Activated T-helper 17 cell treated with anti-CD3 and anti-CD28 coated beads, Interleukin-2, amount 50 U/mL, for 72 hours (primary cell): ENCODE measurements at regions not wholly inside any gene's neighbourhood (a gene's known extent, or its start where the extent isn't known, plus 50 kb on each side); places are given as distances from the start of the nearest gene placed in this dataset.

Source experiments
- ATAC-seq: fragments of 150-1000 bp; cut with Tn5 transposase; replicated peaks from 2 replicates; pipeline ENCODE4 v1.10.0; 2021; ENCODE audit warnings: mild to moderate bottlenecking, moderate library complexity
- H3K27ac Mint-ChIP-seq: one replicate; pipeline ENCODE4 v1.8.0; 2022; ENCODE audit warnings: mixed read lengths
- H3K27me3 Mint-ChIP-seq: one replicate; pipeline ENCODE4 v1.8.0; 2022; ENCODE audit warnings: mixed read lengths
- H3K36me3 Mint-ChIP-seq: one replicate; pipeline ENCODE4 v1.8.0; 2022; ENCODE audit warnings: low read depth, mild to moderate bottlenecking, mixed read lengths
- H3K4me1 Mint-ChIP-seq: one replicate; pipeline ENCODE4 v1.8.0; 2022; ENCODE audit warnings: mixed read lengths
- H3K4me3 Mint-ChIP-seq: one replicate; pipeline ENCODE4 v1.8.0; 2022; ENCODE audit warnings: mild to moderate bottlenecking, mixed read lengths
- H3K9me3 Mint-ChIP-seq: one replicate; pipeline ENCODE4 v1.8.0; 2022; ENCODE audit warnings: mixed read lengths

- no peaks in the 10 kb centered on the region for H3K9me3 Mint-ChIP-seq
- no peak for ATAC-seq
- no peaks in the 10 kb centered on the region for H3K4me1 Mint-ChIP-seq
- H3K4me3 Mint-ChIP-seq, result no peak overlapping the region
- H3K27me3 Mint-ChIP-seq, result no peaks in the 10 kb centered on the region
- H3K36me3 Mint-ChIP-seq, result no peaks in the 10 kb centered on the region
- H3K27ac Mint-ChIP-seq, result no peak overlapping the region
These were observed 328.0 kb downstream of the RAPGEF2 start for GRCh38 chr4:159430896-159431295.

- Mint-ChIP-seq H3K27me3 (no peaks in the 10 kb centered on the region), H3K4me1 (no peaks in the 10 kb centered on the region), H3K36me3 (no peaks in the 10 kb centered on the region), H3K9me3 (no peaks in the 10 kb centered on the region), H3K27ac (no peak overlapping the region), H3K4me3 (no peak overlapping the region)
- ATAC-seq, result no peak
These were observed 329.6 kb downstream of the RAPGEF2 start for GRCh38 chr4:159432436-159432835.

GRCh38 chr4:159433337-159433736, 330.5 kb downstream of the RAPGEF2 start:
- Mint-ChIP-seq H3K27me3 (no peaks in the 10 kb centered on the region), H3K36me3 (no peaks in the 10 kb centered on the region), H3K4me3 (no peak overlapping the region), H3K27ac (no peak overlapping the region), H3K9me3 (no peaks in the 10 kb centered on the region), H3K4me1 (no peaks in the 10 kb centered on the region)
- no peak for ATAC-seq

- Mint-ChIP-seq H3K4me3 (no peak overlapping the region), H3K27ac (no peak overlapping the region), H3K4me1 (no peaks in the 10 kb centered on the region), H3K9me3 (no peaks in the 10 kb centered on the region), H3K36me3 (no peaks in the 10 kb centered on the region), H3K27me3 (no peaks in the 10 kb centered on the region)
- no peak for ATAC-seq
These were observed 331.4 kb downstream of the RAPGEF2 start for GRCh38 chr4:159434114-159434870.

GRCh38 chr4:159434871-159435241, 332.0 kb downstream of the RAPGEF2 start:
- ATAC-seq, result no peak
- Mint-ChIP-seq H3K27me3 (no peaks in the 10 kb centered on the region), H3K27ac (no peak overlapping the region), H3K4me3 (no peak overlapping the region), H3K36me3 (no peaks in the 10 kb centered on the region), H3K9me3 (no peaks in the 10 kb centered on the region), H3K4me1 (no peaks in the 10 kb centered on the region)

- ATAC-seq, result no peak
- H3K27ac Mint-ChIP-seq, result no peak overlapping the region
- no peaks in the 10 kb centered on the region for H3K36me3 Mint-ChIP-seq
These were observed 332.7 kb downstream of the RAPGEF2 start for GRCh38 chr4:159435561-159436023.

GRCh38 chr4:159443975-159444374, 341.1 kb downstream of the RAPGEF2 start:
- Mint-ChIP-seq H3K27me3 (peaks cover 20% of the 10 kb centered on the region), H3K9me3 (no peaks in the 10 kb centered on the region), H3K4me1 (no peaks in the 10 kb centered on the region), H3K27ac (no peak overlapping the region), H3K4me3 (no peak overlapping the region), H3K36me3 (no peaks in the 10 kb centered on the region)
- no peak for ATAC-seq

More at GRCh38 chr4:159435561-159436023, 332.7 kb downstream of the RAPGEF2 start:
- H3K27me3 Mint-ChIP-seq, result peaks cover 1% of the 10 kb centered on the region
- H3K4me3 Mint-ChIP-seq, result no peak overlapping the region
- no peaks in the 10 kb centered on the region for H3K9me3 Mint-ChIP-seq
- no peaks in the 10 kb centered on the region for H3K4me1 Mint-ChIP-seq

- Mint-ChIP-seq H3K4me1 (no peaks in the 10 kb centered on the region), H3K9me3 (no peaks in the 10 kb centered on the region), H3K36me3 (no peaks in the 10 kb centered on the region), H3K27me3 (peaks cover 20% of the 10 kb centered on the region), H3K4me3 (no peak overlapping the region), H3K27ac (no peak overlapping the region)
- no peak for ATAC-seq
These were observed 341.8 kb downstream of the RAPGEF2 start for GRCh38 chr4:159444678-159445077.

- H3K9me3 Mint-ChIP-seq, result no peaks in the 10 kb centered on the region
- no peak overlapping the region for H3K27ac Mint-ChIP-seq
- peaks cover 17% of the 10 kb centered on the region for H3K27me3 Mint-ChIP-seq
- H3K36me3 Mint-ChIP-seq, result no peaks in the 10 kb centered on the region
- no peak for ATAC-seq
- H3K4me3 Mint-ChIP-seq, result no peak overlapping the region
- no peaks in the 10 kb centered on the region for H3K4me1 Mint-ChIP-seq
These were observed 342.8 kb downstream of the RAPGEF2 start for GRCh38 chr4:159445692-159446091.

GRCh38 chr4:159446266-159446976, 343.5 kb downstream of the RAPGEF2 start:
- no peaks in the 10 kb centered on the region for H3K4me1 Mint-ChIP-seq
- no peaks in the 10 kb centered on the region for H3K36me3 Mint-ChIP-seq
- peaks cover 17% of the 10 kb centered on the region for H3K27me3 Mint-ChIP-seq
- H3K4me3 Mint-ChIP-seq, result no peak overlapping the region
- H3K9me3 Mint-ChIP-seq, result no peaks in the 10 kb centered on the region
- peak; percentile 90 for ATAC-seq
- H3K27ac Mint-ChIP-seq, result no peak overlapping the region

GRCh38 chr4:159447296-159447695, 344.4 kb downstream of the RAPGEF2 start:
- Mint-ChIP-seq H3K27me3 (peaks cover 20% of the 10 kb centered on the region), H3K4me3 (no peak overlapping the region), H3K27ac (no peak overlapping the region), H3K9me3 (no peaks in the 10 kb centered on the region), H3K36me3 (no peaks in the 10 kb centered on the region), H3K4me1 (no peaks in the 10 kb centered on the region)
- no peak for ATAC-seq

GRCh38 chr4:159451006-159451405, 348.1 kb downstream of the RAPGEF2 start:
- Mint-ChIP-seq H3K36me3 (no peaks in the 10 kb centered on the region), H3K4me1 (no peaks in the 10 kb centered on the region), H3K4me3 (no peak overlapping the region), H3K27ac (no peak overlapping the region), H3K9me3 (no peaks in the 10 kb centered on the region), H3K27me3 (peaks cover 11% of the 10 kb centered on the region)
- ATAC-seq, result no peak

- no peaks in the 10 kb centered on the region for H3K9me3 Mint-ChIP-seq
- H3K36me3 Mint-ChIP-seq, result no peaks in the 10 kb centered on the region
- no peak for ATAC-seq
- H3K27ac Mint-ChIP-seq, result no peak overlapping the region
- H3K27me3 Mint-ChIP-seq, result peaks cover 4% of the 10 kb centered on the region
- no peaks in the 10 kb centered on the region for H3K4me1 Mint-ChIP-seq
- no peak overlapping the region for H3K4me3 Mint-ChIP-seq
These were observed 352.9 kb downstream of the RAPGEF2 start for GRCh38 chr4:159455675-159456237.

GRCh38 chr4:159460371-159460770, 357.5 kb downstream of the RAPGEF2 start:
- peaks cover 14% of the 10 kb centered on the region for H3K9me3 Mint-ChIP-seq
- no peak overlapping the region for H3K4me3 Mint-ChIP-seq
- H3K4me1 Mint-ChIP-seq, result no peaks in the 10 kb centered on the region
- no peak for ATAC-seq
- no peaks in the 10 kb centered on the region for H3K27me3 Mint-ChIP-seq
- no peaks in the 10 kb centered on the region for H3K36me3 Mint-ChIP-seq
- H3K27ac Mint-ChIP-seq, result no peak overlapping the region

GRCh38 chr4:159463235-159463634, 360.4 kb downstream of the RAPGEF2 start:
- no peaks in the 10 kb centered on the region for H3K36me3 Mint-ChIP-seq
- peaks cover 4% of the 10 kb centered on the region for H3K27me3 Mint-ChIP-seq

More at GRCh38 chr4:159463235-159463634, 360.4 kb downstream of the RAPGEF2 start:
- H3K4me1 Mint-ChIP-seq, result no peaks in the 10 kb centered on the region
- ATAC-seq, result no peak
- H3K4me3 Mint-ChIP-seq, result no peak overlapping the region
- H3K27ac Mint-ChIP-seq, result no peak overlapping the region
- H3K9me3 Mint-ChIP-seq, result peaks cover 14% of the 10 kb centered on the region
